H9 (cell line): ENCODE measurements at regions not wholly inside any gene's neighbourhood (a gene's known extent, or its start where the extent isn't known, plus 50 kb on each side); places are given as distances from the start of the nearest gene placed in this dataset.

Experiments used
- DNase-seq: peaks from one replicate; pipeline ENCODE4 v3.0.0-alpha.2; 2017
- H2AFZ ChIP-seq: one replicate; pipeline ENCODE4 v1.6.1; 2013; ENCODE audit warnings: mild to moderate bottlenecking, low read length, control low read depth, moderate library complexity
- H2AK5ac ChIP-seq: 2 replicates; pipeline ENCODE4 v1.6.1; 2013; ENCODE audit warnings: low read length, control low read depth, mixed read lengths; ENCODE audit not compliant: insufficient read length
- H2BK120ac ChIP-seq: one replicate; pipeline ENCODE4 v1.6.1; 2013; ENCODE audit warnings: low read depth, mild to moderate bottlenecking, low read length, control low read depth, inconsistent platforms; ENCODE audit not compliant: poor library complexity, severe bottlenecking
- H2BK12ac ChIP-seq: 2 replicates; pipeline ENCODE4 v1.6.1; 2013; ENCODE audit warnings: low read length, control low read depth, mixed read lengths, low read depth; ENCODE audit not compliant: insufficient read length
- H2BK15ac ChIP-seq: 2 replicates; pipeline ENCODE4 v1.6.1; 2013; ENCODE audit warnings: low read depth, low read length, control low read depth
- H2BK20ac ChIP-seq: one replicate; pipeline ENCODE4 v1.6.1; 2013; ENCODE audit warnings: low read depth, mild to moderate bottlenecking, low read length, control low read depth, inconsistent platforms; ENCODE audit not compliant: poor library complexity, severe bottlenecking
- H2BK5ac ChIP-seq: 2 replicates; pipeline ENCODE4 v1.6.1; 2013; ENCODE audit warnings: low read length, control low read depth, mixed read lengths; ENCODE audit not compliant: insufficient read length
- H3K14ac ChIP-seq: 2 replicates; pipeline ENCODE4 v1.6.1; 2013; ENCODE audit warnings: low read length, control low read depth; ENCODE audit not compliant: insufficient read depth
- H3K18ac ChIP-seq: 2 replicates; pipeline ENCODE4 v1.6.1; 2013; ENCODE audit warnings: low read depth, mild to moderate bottlenecking, mixed read lengths, low read length, control low read depth; ENCODE audit not compliant: insufficient read length
- H3K23ac ChIP-seq: 2 replicates; pipeline ENCODE4 v1.6.1; 2013; ENCODE audit warnings: low read length, control low read depth, mixed read lengths, low read depth; ENCODE audit not compliant: insufficient read length
- H3K23me2 ChIP-seq: 2 replicates; pipeline ENCODE4 v1.6.1; 2013; ENCODE audit warnings: low read depth, mild to moderate bottlenecking, mixed read lengths, low read length, control low read depth; ENCODE audit not compliant: insufficient read length, poor library complexity, severe bottlenecking
- H3K27ac ChIP-seq: 2 replicates; pipeline ENCODE4 v1.5.1; 2013; ENCODE audit warnings: low read length, control low read depth, mixed read lengths, low read depth; ENCODE audit not compliant: insufficient read length
- H3K27me3 ChIP-seq: 2 replicates; pipeline ENCODE4 v1.6.1; 2013; ENCODE audit warnings: low read length, control low read depth, inconsistent platforms; ENCODE audit not compliant: insufficient read depth
- H3K4ac ChIP-seq: 2 replicates; pipeline ENCODE4 v1.6.1; 2013; ENCODE audit warnings: low read depth, mild to moderate bottlenecking, control low read depth, inconsistent platforms, low read length, moderate library complexity
- H3K4me1 ChIP-seq: 2 replicates; pipeline ENCODE4 v1.6.1; 2013; ENCODE audit warnings: low read length, control low read depth, inconsistent platforms; ENCODE audit not compliant: insufficient read depth
- H3K4me2 ChIP-seq: 2 replicates; pipeline ENCODE4 v1.6.1; 2013; ENCODE audit warnings: low read length, control low read depth, mixed read lengths; ENCODE audit not compliant: insufficient read length, insufficient read depth
- H3K56ac ChIP-seq: 2 replicates; pipeline ENCODE4 v1.6.1; 2013; ENCODE audit warnings: low read depth, mild to moderate bottlenecking, mixed read lengths, low read length, control low read depth; ENCODE audit not compliant: insufficient read length
- H3K79me1 ChIP-seq: 2 replicates; pipeline ENCODE4 v1.6.1; 2013; ENCODE audit warnings: low read depth, mild to moderate bottlenecking, moderate library complexity, low read length, control low read depth, inconsistent platforms; ENCODE audit not compliant: insufficient read depth, poor library complexity, severe bottlenecking
- H3K79me2 ChIP-seq: 2 replicates; pipeline ENCODE4 v1.6.1; 2013; ENCODE audit warnings: low read length, control low read depth, inconsistent platforms; ENCODE audit not compliant: insufficient read depth
- H3K9ac ChIP-seq: 2 replicates; pipeline ENCODE4 v1.6.1; 2013; ENCODE audit warnings: low read length, control low read depth, mixed read lengths; ENCODE audit not compliant: insufficient read length; ENCODE audit errors: extremely low read depth
- H3K9me3 ChIP-seq: one replicate; pipeline ENCODE4 v1.6.1; 2013; ENCODE audit warnings: low read depth, low read length, inconsistent platforms; ENCODE audit not compliant: control insufficient read depth
- H3T11ph ChIP-seq: one replicate; pipeline ENCODE4 v1.6.1; 2013; ENCODE audit warnings: mild to moderate bottlenecking, low read length, control low read depth, inconsistent platforms
- H4K20me1 ChIP-seq: one replicate; pipeline ENCODE4 v1.6.1; 2013; ENCODE audit not compliant: control insufficient read depth, insufficient read length, insufficient read depth
- H4K5ac ChIP-seq: 2 replicates; pipeline ENCODE4 v1.6.1; 2013; ENCODE audit warnings: low read depth, mild to moderate bottlenecking, mixed read lengths, low read length, control low read depth; ENCODE audit not compliant: insufficient read length
- H4K8ac ChIP-seq: replicated peaks from 2 replicates; pipeline ENCODE4 v1.6.1; 2013; ENCODE audit warnings: low read length, control low read depth, mixed read lengths, low read depth; ENCODE audit not compliant: insufficient read length
- H4K91ac ChIP-seq: 2 replicates; pipeline ENCODE4 v1.6.1; 2013; ENCODE audit warnings: low read depth, mild to moderate bottlenecking, moderate library complexity, mixed read lengths, low read length, control low read depth; ENCODE audit not compliant: insufficient read length
- H3K27ac Mint-ChIP-seq, 3 experiments: 2 replicates in 2 of 3; 3 replicates in 1 of 3; pipeline ENCODE4 v1.8.0; 2020 to 2021; ENCODE audit warnings: mixed read lengths in 3 of 3, mild to moderate bottlenecking in 1 of 3, moderate library complexity in 1 of 3
- H3K27me3 Mint-ChIP-seq: 2 replicates; pipeline ENCODE4 v1.8.0; 2021; ENCODE audit warnings: low read depth, mild to moderate bottlenecking, moderate library complexity, mixed read lengths
- H3K36me3 Mint-ChIP-seq, 3 experiments: 2 replicates in 2 of 3; 3 replicates in 1 of 3; pipeline ENCODE4 v1.8.0; 2020 to 2021; ENCODE audit warnings: low read depth in 3 of 3, mixed read lengths in 3 of 3; ENCODE audit not compliant: insufficient read depth in 1 of 3
- H3K4me1 Mint-ChIP-seq, 2 experiments: 2 replicates each; pipeline ENCODE4 v1.8.0; 2020; ENCODE audit warnings: mixed read lengths in 2 of 2
- H3K4me3 Mint-ChIP-seq, 2 experiments: 2 replicates in 1 of 2; 3 replicates in 1 of 2; pipeline ENCODE4 v1.8.0; 2020 to 2021; ENCODE audit warnings: mild to moderate bottlenecking in 2 of 2, mixed read lengths in 2 of 2, moderate library complexity in 1 of 2
- H3K9me3 Mint-ChIP-seq, 2 experiments: 2 replicates in 1 of 2; 3 replicates in 1 of 2; pipeline ENCODE4 v1.8.0; 2020; ENCODE audit warnings: mild to moderate bottlenecking in 2 of 2, mixed read lengths in 2 of 2, moderate library complexity in 1 of 2
- WGBS: extraction: QIAGEN DNeasy Blood & Tissue Kit; methylation state at CpG from one replicate; pipeline ENCODE4 v1.1.7; 2013; ENCODE audit warnings: missing lambda C conversion rate, low lambda C conversion rate, mixed read lengths; ENCODE audit not compliant: insufficient read length; ENCODE audit errors: extremely low coverage; 5-methylcytosine and 5-hydroxymethylcytosine counted together
- TF ChIP-seq, protein P1 (sequence below): fragments of 200-600 bp; sonication (generic); conservative IDR thresholded peaks from 3 replicates; pipeline ENCODE4 v1.8.0; 2021; ENCODE audit warnings: antibody characterized with exemption, mild to moderate bottlenecking

GRCh38 chr2:118520246-118520645 is 327.2 kb downstream of the EN1 start:
- no peak overlapping the region for H3K18ac ChIP-seq
- no peaks in the 10 kb centered on the region for H3K23me2 ChIP-seq
- no peak overlapping the region for H3K27ac Mint-ChIP-seq
- no peak overlapping the region for H4K8ac ChIP-seq
- no peaks in the 10 kb centered on the region for H3K4me1 ChIP-seq
- no peak overlapping the region for H4K91ac ChIP-seq
- H3K56ac ChIP-seq, result no peak overlapping the region
- no peak for DNase-seq
- H2BK5ac ChIP-seq, result no peak overlapping the region
- no peak overlapping the region for H3T11ph ChIP-seq
- H4K5ac ChIP-seq, result no peak overlapping the region
- no peak overlapping the region for H3K4me3 Mint-ChIP-seq
- peaks cover 21% of the 10 kb centered on the region for H3K9me3 ChIP-seq
- no peaks in the 10 kb centered on the region for H3K79me1 ChIP-seq
- no peak overlapping the region for H3K27ac ChIP-seq
- no peaks in the 10 kb centered on the region for H3K27me3 ChIP-seq
- TF ChIP-seq, protein P1, sequence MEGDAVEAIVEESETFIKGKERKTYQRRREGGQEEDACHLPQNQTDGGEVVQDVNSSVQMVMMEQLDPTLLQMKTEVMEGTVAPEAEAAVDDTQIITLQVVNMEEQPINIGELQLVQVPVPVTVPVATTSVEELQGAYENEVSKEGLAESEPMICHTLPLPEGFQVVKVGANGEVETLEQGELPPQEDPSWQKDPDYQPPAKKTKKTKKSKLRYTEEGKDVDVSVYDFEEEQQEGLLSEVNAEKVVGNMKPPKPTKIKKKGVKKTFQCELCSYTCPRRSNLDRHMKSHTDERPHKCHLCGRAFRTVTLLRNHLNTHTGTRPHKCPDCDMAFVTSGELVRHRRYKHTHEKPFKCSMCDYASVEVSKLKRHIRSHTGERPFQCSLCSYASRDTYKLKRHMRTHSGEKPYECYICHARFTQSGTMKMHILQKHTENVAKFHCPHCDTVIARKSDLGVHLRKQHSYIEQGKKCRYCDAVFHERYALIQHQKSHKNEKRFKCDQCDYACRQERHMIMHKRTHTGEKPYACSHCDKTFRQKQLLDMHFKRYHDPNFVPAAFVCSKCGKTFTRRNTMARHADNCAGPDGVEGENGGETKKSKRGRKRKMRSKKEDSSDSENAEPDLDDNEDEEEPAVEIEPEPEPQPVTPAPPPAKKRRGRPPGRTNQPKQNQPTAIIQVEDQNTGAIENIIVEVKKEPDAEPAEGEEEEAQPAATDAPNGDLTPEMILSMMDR, result no peak
- no peak overlapping the region for H2BK20ac ChIP-seq
- no peak overlapping the region for H3K14ac ChIP-seq
- no peak overlapping the region for H2AFZ ChIP-seq
- H3K4me1 Mint-ChIP-seq, result no peaks in the 10 kb centered on the region
- no peaks in the 10 kb centered on the region; the same call in 1 of the 2 replicates for H3K27me3 Mint-ChIP-seq
- no peak overlapping the region for H3K23ac ChIP-seq
- H3K36me3 Mint-ChIP-seq, result peaks cover 8 to 39% (median 25%) of the 10 kb centered on the region in 3 experiments
- no peaks in the 10 kb centered on the region for H4K20me1 ChIP-seq
- no peak overlapping the region for H3K4me2 ChIP-seq
- no peak overlapping the region for H3K4ac ChIP-seq
- H3K9me3 Mint-ChIP-seq, result peaks cover 33 to 41% of the 10 kb centered on the region in 2 experiments
- no peak overlapping the region for H2BK12ac ChIP-seq
- no CpG with 5 or more reads among the region's 4 CpGs for WGBS
- no peak overlapping the region for H2AK5ac ChIP-seq
- H2BK15ac ChIP-seq, result no peak overlapping the region
- H3K9ac ChIP-seq, result no peak overlapping the region
- H3K79me2 ChIP-seq, result no peaks in the 10 kb centered on the region
- H2BK120ac ChIP-seq, result no peak overlapping the region
